Lung microvascular endothelial cell (primary cell): ENCODE measurements at regions not wholly inside any gene's neighbourhood (a gene's known extent, or its start where the extent isn't known, plus 50 kb on each side); places are given as distances from the start of the nearest gene placed in this dataset.

ENCODE experiments used
- DNase-seq, 2 donors: peaks; one replicate each; pipeline versions ENCODE4 v3.0.0 to v3.0.0-alpha.2; 2010; ENCODE audit warnings: low read depth in 2 of 2

GRCh38 chr6:168384045-168385036 lies 56.6 kb upstream of the SMOC2 start:
- DNase-seq, result no peak

DNA sequence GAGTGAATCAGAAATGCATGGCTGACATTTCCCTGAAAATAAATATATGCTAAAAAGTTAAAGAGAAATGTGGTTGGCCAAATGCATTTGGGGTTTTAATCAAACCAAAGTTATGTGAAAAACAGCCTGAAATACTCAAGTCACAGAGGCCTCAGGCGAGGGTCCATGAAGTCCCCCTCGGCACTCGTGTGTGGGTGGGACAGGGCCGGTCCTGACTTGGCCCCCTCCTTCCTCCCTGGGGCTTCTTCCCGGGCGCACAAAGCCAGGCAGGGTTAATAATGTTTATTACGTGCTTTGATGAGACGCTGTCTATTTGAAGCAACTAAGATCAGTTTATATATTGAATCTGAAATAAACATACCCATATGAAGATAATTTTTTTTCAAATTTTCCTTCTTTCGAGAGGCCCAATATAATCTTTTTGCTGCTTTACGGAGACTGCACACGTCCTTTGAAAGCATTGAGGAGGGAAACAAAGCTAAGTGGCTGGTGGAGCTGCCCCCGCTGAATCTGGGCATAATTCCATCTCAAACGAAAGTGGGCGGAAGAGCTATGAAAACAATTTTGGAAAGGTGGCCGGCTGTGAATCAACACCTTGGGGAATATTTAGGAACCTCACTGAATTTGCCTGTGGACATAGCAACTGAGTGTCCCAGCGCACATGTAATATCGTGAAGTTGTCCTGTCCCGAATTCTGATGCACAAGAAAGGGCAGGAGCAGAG lies 55.8 kb upstream of the SMOC2 start:
- no peak for DNase-seq

DNA sequence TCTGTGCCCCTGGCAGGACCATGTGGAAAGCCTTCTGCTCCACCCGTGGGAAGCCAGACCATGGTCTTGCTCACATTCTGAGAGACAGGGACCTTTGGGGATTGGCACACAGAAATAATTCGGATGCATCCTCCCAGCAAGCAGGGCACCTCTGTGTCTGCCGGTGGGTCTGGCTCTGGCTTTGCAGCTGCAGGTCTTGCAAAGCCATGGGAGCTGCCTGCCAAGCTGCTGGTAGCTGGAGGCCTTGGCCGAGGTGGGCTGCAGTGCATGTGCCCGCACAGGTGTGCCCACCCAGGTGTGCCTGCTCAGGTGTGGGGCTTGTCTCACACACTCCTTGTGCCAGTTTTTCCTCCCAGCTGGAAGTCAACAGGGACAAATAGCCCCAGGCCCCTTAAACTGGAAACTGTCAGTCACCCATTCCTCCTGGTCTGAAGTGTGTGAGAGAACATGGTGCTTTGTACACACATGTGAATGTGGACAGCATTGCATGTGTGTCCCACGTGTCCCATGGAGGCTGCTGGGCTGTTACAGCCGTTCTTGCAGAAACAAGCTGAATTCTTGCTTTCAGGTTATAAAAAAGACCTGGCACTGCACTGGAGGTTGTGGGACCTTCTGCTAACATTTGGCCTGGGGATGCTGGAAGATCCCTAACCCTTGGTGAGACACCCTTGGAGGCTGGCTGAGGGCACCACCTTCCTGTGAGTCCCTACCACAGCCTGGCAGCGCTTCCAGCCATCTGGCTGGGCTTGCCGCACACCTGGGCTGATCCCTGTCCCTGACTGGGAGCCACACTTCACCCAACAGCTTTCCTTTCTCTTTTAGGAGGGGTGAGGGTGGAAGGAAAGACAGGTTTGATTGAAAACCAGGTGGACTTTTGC lies 54.9 kb upstream of the SMOC2 start:
- DNase-seq, result no peak

DNA sequence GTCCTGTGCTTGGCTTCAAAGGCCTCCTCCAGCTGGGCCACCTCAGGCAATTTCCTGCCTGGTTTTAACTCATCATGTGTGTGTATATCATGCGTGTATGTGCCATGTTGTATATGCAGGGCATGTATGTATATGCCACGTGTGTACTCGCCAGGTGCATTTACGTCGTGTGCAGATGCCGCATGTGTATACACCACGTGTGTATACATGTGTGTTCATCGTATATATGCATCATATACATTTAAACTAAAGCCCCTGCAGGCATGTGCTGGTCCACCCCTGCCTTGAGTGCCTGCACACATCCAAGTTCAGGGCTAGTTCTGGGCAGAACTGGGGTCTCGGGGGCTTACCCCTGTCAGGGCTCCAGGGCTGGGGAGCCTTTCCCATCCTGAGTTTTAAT lies 54.0 kb upstream of the SMOC2 start:
- no peak for DNase-seq

DNA sequence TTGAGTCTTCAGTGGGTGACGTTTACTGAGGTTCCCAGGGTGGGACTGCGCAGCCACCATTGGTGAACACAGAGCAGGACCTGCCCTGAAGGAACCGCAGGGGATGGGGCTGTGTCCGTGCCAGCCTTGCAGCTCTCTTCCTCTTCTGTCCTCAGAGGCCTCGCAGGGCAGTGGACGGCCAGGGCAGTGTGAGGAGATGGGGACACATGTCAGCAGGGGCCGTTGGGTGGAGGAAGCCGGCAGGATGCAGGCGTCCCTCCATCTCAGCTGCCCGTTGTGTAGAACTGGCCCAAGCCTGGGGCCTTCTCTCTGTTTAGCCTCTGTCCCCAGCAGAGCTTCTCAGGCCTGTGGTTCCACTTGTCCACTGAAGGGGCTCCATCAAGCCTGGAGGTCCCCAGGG lies 53.6 kb upstream of the SMOC2 start:
- DNase-seq, result no peak

DNA sequence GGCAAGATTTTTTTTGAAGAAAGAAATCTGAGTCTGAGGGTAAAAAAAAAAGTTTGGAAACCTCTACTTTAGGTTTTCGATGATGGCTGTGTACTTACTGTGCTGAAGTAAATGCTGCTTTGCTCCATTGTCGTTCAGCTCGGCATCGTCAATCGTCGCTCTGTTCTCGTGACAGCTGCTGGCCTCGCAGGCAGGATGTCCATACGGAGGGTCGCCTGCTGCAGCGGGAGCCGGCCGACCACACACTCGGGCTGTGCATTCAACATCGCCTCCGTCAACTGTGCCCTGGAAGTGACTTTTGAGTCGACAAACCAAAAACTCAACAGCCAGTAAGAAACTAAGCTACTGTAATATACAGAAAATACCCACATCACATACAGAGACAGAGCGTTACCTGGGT lies 53.1 kb upstream of the SMOC2 start:
- DNase-seq, result no peak

GRCh38 chr6:168388641-168389633 lies 52.0 kb upstream of the SMOC2 start:
- DNase-seq, result no peak

- DNase-seq, result no peak
These were observed 50.1 kb upstream of the SMOC2 start for GRCh38 chr6:168390749-168391420.
